ENCODE measurements at regions not wholly inside any gene's neighbourhood (a gene's known extent, or its start where the extent isn't known, plus 50 kb on each side); places are given as distances from the start of the nearest gene placed in this dataset.

GRCh38 chr14:101040538-101041442 lies 137.3 kb upstream of the RTL1 start (continued):
- TF ChIP-seq RFXAP (CRISPR knock-in tag; IDR thresholded peaks at IDR 0.05; ENCODE audit: borderline replicate concordance): no peak
- peak; percentile 97 for TF ChIP-seq HMG20B (CRISPR knock-in tag; conservative IDR thresholded peaks at IDR 0.05)
- TF ChIP-seq CREB3 (CRISPR knock-in tag; IDR thresholded peaks at IDR 0.05): no peak
- no peak for TF ChIP-seq ZNF10 (CRISPR knock-in tag; IDR thresholded peaks at IDR 0.05; ENCODE audit: borderline replicate concordance, low read depth)
- TF ChIP-seq TIGD3 (CRISPR knock-in tag; IDR thresholded peaks at IDR 0.05; ENCODE audit: borderline replicate concordance): no peak
- TF ChIP-seq SMAD3 (CRISPR knock-in tag; IDR thresholded peaks at IDR 0.05): peak; percentile 88
- no peak for TF ChIP-seq ZBTB49 (CRISPR knock-in tag; IDR thresholded peaks at IDR 0.05; ENCODE audit: borderline replicate concordance)
- peak; percentile 38; the same call in 1 of the 2 replicates for TF ChIP-seq MED1 (CRISPR knock-in tag; IDR thresholded peaks at IDR 0.05)
- TF ChIP-seq ZHX1 (CRISPR knock-in tag; IDR thresholded peaks at IDR 0.05; ENCODE audit: low read depth): no peak
- no peak for TF ChIP-seq ZNF253 (CRISPR knock-in tag; IDR thresholded peaks at IDR 0.05; ENCODE audit: borderline replicate concordance)
- no peak for TF ChIP-seq KMT2A (CRISPR knock-in tag; IDR thresholded peaks at IDR 0.05)
- peak; percentile 63; the same call in 1 of the 2 replicates for TF ChIP-seq ETV5 (CRISPR knock-in tag; IDR thresholded peaks at IDR 0.05; ENCODE audit: borderline replicate concordance)
- no peak for TF ChIP-seq DMAP1 (CRISPR knock-in tag; IDR thresholded peaks at IDR 0.05)
- TF ChIP-seq MIXL1 (CRISPR knock-in tag; IDR thresholded peaks at IDR 0.05): peak; percentile 83
- no peak for TF ChIP-seq ATRX (CRISPR knock-in tag; IDR thresholded peaks at IDR 0.05; ENCODE audit: borderline replicate concordance)
- TF ChIP-seq CREBL2 (CRISPR knock-in tag; IDR thresholded peaks at IDR 0.05; ENCODE audit: borderline replicate concordance): no peak
- no peak for TF ChIP-seq IRX3 (CRISPR knock-in tag; IDR thresholded peaks at IDR 0.05; ENCODE audit: borderline replicate concordance, low read depth)
- TF ChIP-seq MAX (IDR thresholded peaks at IDR 0.05): 0 out of 2 replicates have a peak, but pooled peaks have one; percentile 30
- TF ChIP-seq ZNF775 (CRISPR knock-in tag; IDR thresholded peaks at IDR 0.05; ENCODE audit: borderline replicate concordance): no peak
- no peak for TF ChIP-seq ZNF510 (CRISPR knock-in tag; IDR thresholded peaks at IDR 0.05; ENCODE audit: low read depth)
- TF ChIP-seq NR1H2 (CRISPR knock-in tag; IDR thresholded peaks at IDR 0.05; ENCODE audit: borderline replicate concordance, low read depth): no peak
- no peak for TF ChIP-seq ZNF225 (CRISPR knock-in tag; IDR thresholded peaks at IDR 0.05)
